ENCODE measurements at regions not wholly inside any gene's neighbourhood (a gene's known extent, or its start where the extent isn't known, plus 50 kb on each side); places are given as distances from the start of the nearest gene placed in this dataset.
"Not testable (repeated sequence)": the region's sequence is repeated elsewhere in the genome, so short reads cannot be mapped to it uniquely, and the experiment has no call there.

DNA sequence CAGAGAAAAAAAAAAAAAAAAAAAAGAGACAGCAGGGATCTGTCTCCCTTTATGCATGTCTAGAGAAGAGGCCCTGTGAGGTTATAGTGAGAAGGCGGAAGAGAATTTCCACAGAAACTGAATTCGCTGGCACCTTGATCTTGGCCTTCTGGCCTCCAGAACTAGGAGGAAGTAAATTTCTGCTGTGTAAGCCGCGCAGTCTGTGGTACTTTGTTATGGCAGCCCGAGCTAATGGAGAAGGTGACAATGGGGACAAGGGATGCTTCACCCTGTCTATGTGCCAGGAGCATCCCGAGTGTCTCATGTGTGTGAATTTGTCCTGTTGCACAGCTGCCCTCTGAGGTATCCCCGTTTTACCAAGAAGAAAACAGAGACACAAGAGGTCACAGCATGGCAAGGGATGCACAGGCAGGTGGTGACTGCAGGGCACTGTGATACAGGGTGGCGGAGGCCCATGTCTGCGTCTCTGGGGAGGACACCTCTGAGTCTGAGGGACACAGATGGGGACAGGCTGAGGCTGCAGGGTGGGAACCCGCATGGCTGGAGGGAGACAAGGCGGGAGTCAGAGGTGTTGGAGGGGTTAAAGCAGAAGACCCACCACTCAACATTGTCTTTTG lies 100.3 kb downstream of the CRLF3 start:
- not testable (repeated sequence) for TF ChIP-seq CTCF, POLR2A (IDR thresholded peaks at IDR 0.05)
